Left ventricle myocardium inferior (tissue), 1 donor: ENCODE measurements at regions not wholly inside any gene's neighbourhood (a gene's known extent, or its start where the extent isn't known, plus 50 kb on each side); places are given as distances from the start of the nearest gene placed in this dataset.

ENCODE experiments used
- DNase-seq: peaks from one replicate; pipeline ENCODE4 v3.0.0-alpha.2; 2020
- H3K27ac ChIP-seq: fragments of 200-600 bp; replicated peaks from 2 replicates; pipeline ENCODE4 v1.8.0; 2021
- H3K27me3 ChIP-seq: fragments of 200-600 bp; 2 replicates; pipeline ENCODE4 v1.8.0; 2021; ENCODE audit warnings: low read depth
- H3K36me3 ChIP-seq: fragments of 200-600 bp; 2 replicates; pipeline ENCODE4 v1.8.0; 2021
- H3K4me1 ChIP-seq: fragments of 200-600 bp; 2 replicates; pipeline ENCODE4 v1.8.0; 2021
- H3K4me3 ChIP-seq: fragments of 200-600 bp; 2 replicates; pipeline ENCODE4 v1.8.0; 2021; ENCODE audit warnings: mild to moderate bottlenecking, moderate library complexity
- H3K9me3 ChIP-seq: fragments of 200-600 bp; replicated peaks from 2 replicates; pipeline ENCODE4 v1.8.0; 2021
- intact Hi-C: fragments of 100-400 bp; cut with micrococcal nuclease; formaldehyde crosslinking; loops from one replicate; pipeline ENCODE4 v1.11.0; 2022
- TF ChIP-seq, protein P1 (sequence below): fragments of 200-600 bp; IDR thresholded peaks from 2 replicates; pipeline ENCODE4 v1.8.0; 2021; ENCODE audit warnings: antibody characterized with exemption, mild to moderate bottlenecking, borderline replicate concordance
- donor health status: DM: no; HTN: yes; CAD: no; lungs with severe emphysema.

DNA sequence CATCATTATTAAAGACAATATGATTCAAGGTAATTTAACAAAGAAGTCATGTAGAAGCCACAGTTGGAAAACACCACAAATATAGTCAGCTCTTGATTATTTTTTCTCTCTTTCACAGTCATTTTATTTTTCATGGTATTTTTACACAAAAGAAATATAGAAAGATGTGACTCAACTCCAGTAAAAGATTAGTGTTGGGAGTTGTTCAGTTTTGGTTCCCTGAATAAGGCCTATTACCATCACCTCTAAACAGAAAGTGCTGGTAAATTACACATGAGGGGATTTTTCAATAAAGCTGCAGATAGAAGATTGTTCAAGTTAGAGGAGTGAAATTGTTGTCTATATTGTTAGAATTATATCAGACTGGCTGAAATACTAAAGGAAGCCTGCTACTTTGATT, 107.0 kb downstream of the DDIT4L start:
- TF ChIP-seq, protein P1, sequence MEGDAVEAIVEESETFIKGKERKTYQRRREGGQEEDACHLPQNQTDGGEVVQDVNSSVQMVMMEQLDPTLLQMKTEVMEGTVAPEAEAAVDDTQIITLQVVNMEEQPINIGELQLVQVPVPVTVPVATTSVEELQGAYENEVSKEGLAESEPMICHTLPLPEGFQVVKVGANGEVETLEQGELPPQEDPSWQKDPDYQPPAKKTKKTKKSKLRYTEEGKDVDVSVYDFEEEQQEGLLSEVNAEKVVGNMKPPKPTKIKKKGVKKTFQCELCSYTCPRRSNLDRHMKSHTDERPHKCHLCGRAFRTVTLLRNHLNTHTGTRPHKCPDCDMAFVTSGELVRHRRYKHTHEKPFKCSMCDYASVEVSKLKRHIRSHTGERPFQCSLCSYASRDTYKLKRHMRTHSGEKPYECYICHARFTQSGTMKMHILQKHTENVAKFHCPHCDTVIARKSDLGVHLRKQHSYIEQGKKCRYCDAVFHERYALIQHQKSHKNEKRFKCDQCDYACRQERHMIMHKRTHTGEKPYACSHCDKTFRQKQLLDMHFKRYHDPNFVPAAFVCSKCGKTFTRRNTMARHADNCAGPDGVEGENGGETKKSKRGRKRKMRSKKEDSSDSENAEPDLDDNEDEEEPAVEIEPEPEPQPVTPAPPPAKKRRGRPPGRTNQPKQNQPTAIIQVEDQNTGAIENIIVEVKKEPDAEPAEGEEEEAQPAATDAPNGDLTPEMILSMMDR, result no peak
- no peak for DNase-seq
- intact Hi-C loops, result no loop called here

DNA sequence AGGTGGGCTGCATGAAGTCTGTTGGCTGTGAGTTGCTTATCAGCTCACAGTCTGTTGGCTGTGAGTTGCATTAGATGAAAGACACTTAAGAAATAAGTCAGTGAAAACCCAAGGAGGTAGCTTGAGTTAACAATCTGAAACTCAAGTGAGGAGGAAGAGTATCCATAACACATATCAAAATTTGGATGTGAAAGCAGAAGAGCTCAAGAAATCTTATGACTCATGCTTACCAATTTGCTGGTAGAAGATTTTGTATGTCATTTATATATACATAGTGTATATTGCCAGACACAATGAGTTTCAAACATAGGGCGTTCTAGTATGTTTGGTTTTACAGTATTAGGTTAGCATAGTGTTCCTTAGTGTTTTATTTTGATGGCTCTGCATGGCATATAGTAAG, 107.4 kb downstream of the DDIT4L start:
- no peak overlapping the region for H3K4me3 ChIP-seq
- H3K36me3 ChIP-seq, result no peaks in the 10 kb centered on the region
- H3K27ac ChIP-seq, result no peak overlapping the region
- H3K9me3 ChIP-seq, result no peaks in the 10 kb centered on the region
- H3K4me1 ChIP-seq, result no peaks in the 10 kb centered on the region
- no peaks in the 10 kb centered on the region for H3K27me3 ChIP-seq
- intact Hi-C loops, result no loop called here
- DNase-seq, result no peak
- TF ChIP-seq, protein P1, result no peak

More for the DNA sequence above, 107.0 kb downstream of the DDIT4L start:
- no peaks in the 10 kb centered on the region for H3K27me3 ChIP-seq
- no peak overlapping the region for H3K4me3 ChIP-seq
- H3K27ac ChIP-seq, result no peak overlapping the region
- no peaks in the 10 kb centered on the region for H3K9me3 ChIP-seq
- no peaks in the 10 kb centered on the region for H3K36me3 ChIP-seq
- H3K4me1 ChIP-seq, result no peaks in the 10 kb centered on the region

DNA sequence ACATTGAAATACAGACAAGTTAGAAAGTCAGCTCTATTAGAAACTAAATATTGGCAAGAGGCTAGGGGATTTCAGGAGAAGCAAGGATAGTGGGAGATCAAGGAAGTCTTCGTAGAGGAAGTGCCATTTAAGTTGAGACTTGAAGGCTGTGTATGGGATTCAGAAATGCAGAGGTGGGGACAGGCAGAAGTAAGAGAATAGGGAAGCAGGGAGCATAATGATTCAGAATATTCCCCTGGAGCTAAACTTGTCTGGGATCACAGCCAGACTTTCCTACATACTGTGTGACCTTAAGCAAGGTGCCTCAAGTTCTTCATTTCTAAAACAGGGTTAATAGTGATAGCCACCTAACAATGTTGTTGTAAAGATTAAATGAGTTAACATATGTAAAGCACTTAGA, 108.8 kb downstream of the DDIT4L start:
- no peak overlapping the region for H3K4me3 ChIP-seq
- no peaks in the 10 kb centered on the region for H3K4me1 ChIP-seq
- no peaks in the 10 kb centered on the region for H3K27me3 ChIP-seq
- intact Hi-C loops, result no loop called here
- DNase-seq, result no peak
- TF ChIP-seq, protein P1, result no peak
- no peaks in the 10 kb centered on the region for H3K36me3 ChIP-seq
- H3K9me3 ChIP-seq, result no peaks in the 10 kb centered on the region
- no peak overlapping the region for H3K27ac ChIP-seq

DNA sequence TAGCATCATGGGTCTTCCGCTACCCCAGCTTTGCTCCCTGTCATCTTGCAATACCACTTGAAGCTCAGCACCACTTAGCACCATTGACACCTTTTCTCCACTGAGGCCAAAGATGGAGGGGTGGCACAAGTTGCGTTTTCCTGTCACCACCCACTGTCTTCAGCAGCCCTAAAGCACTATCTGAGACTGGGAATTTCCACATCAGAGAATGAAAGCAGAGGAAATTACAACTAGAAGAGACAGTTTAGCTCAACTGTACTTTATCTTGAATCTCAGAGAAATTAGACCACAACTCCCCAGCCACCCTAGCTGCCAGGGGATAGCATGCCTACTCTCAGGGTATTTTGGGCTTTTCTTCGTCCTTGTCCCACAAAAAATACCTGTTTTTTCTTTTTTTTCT, 111.0 kb downstream of the DDIT4L start:
- no peak overlapping the region for H3K4me3 ChIP-seq
- no peak for DNase-seq
- H3K9me3 ChIP-seq, result no peaks in the 10 kb centered on the region
- no peaks in the 10 kb centered on the region for H3K4me1 ChIP-seq
- TF ChIP-seq, protein P1, result no peak
- intact Hi-C loops, result no loop called here
- no peak overlapping the region for H3K27ac ChIP-seq
- no peaks in the 10 kb centered on the region for H3K36me3 ChIP-seq
- H3K27me3 ChIP-seq, result no peaks in the 10 kb centered on the region

DNA sequence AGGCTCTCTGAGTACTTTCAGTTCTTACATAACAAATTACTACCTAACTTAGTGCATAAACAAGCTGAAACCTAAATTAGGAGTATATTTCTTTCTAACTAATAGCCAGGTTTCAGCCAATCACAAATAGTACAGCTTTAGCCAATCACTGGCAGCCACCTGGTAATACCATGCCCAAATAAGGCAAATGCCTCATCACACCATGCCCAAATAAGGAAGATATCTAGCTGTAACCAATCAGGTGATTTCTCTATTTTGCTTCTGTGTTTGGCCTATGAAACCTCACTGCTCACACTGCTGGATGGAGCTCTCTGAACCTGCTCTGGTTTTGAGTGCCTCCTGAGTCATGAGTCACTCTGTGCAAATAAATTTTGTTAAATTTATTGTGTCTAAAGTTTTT, 113.5 kb downstream of the DDIT4L start:
- intact Hi-C loops, result no loop called here
- TF ChIP-seq, protein P1, result no peak
- H3K27ac ChIP-seq, result no peak overlapping the region
- H3K4me3 ChIP-seq, result no peak overlapping the region
- H3K27me3 ChIP-seq, result no peaks in the 10 kb centered on the region
- DNase-seq, result no peak
- H3K9me3 ChIP-seq, result no peaks in the 10 kb centered on the region
- no peaks in the 10 kb centered on the region for H3K4me1 ChIP-seq
- H3K36me3 ChIP-seq, result no peaks in the 10 kb centered on the region
